ENCODE measurements at regions not wholly inside any gene's neighbourhood (a gene's known extent, or its start where the extent isn't known, plus 50 kb on each side); places are given as distances from the start of the nearest gene placed in this dataset.

GRCh38 chr6:169406804-169407203, 153.2 kb upstream of the THBS2 start:
- TF ChIP-seq CTCF (IDR thresholded peaks at IDR 0.05) = no peak
- TF ChIP-seq POLR2A (IDR thresholded peaks at IDR 0.05) = no peak

All from esophagus squamous epithelium (tissue), 4 donors.